K562 (cell line): ENCODE measurements at regions not wholly inside any gene's neighbourhood (a gene's known extent, or its start where the extent isn't known, plus 50 kb on each side); places are given as distances from the start of the nearest gene placed in this dataset.
A peak's percentile ranks its signal among the peaks of the same experiment; 100 is the strongest.

ENCODE experiments used
- ARID1B ChIP-seq: fragments of 450-650 bp; IDR thresholded peaks from 2 replicates; pipeline ENCODE4 v1.6.1; 2016; ENCODE audit warnings: antibody characterized with exemption, mild to moderate bottlenecking, inconsistent platforms
- BCOR ChIP-seq: fragments of 450-650 bp; IDR thresholded peaks from 2 replicates; pipeline ENCODE4 v1.6.1; 2016
- CREB1 ChIP-seq, 2 experiments: sonication (generic) in 1 of 2; formaldehyde crosslinking in 1 of 2; IDR thresholded peaks; 2 replicates each; pipeline versions ENCODE4 v1.6.1 to v1.8.0; 2012 to 2022; ENCODE audit warnings: inconsistent platforms in 1 of 2, mild to moderate bottlenecking in 1 of 2, missing genetic modification reagents in 1 of 2, moderate library complexity in 1 of 2
- CREM ChIP-seq: IDR thresholded peaks from 2 replicates; pipeline ENCODE4 v1.6.1; 2014; ENCODE audit warnings: antibody characterized with exemption, low read depth
- DEAF1 ChIP-seq: fragments of 450-650 bp; formaldehyde crosslinking; IDR thresholded peaks from 2 replicates; pipeline ENCODE4 v1.4.0; 2020; ENCODE audit warnings: mild to moderate bottlenecking, moderate library complexity
- EP300 ChIP-seq: IDR thresholded peaks from 2 replicates; pipeline ENCODE4 v1.6.1; 2012; ENCODE audit warnings: low read length, improper control_type of control experiment
- HOXB6 ChIP-seq: fragments of 250-450 bp; sonication (Bioruptor Pico); IDR thresholded peaks from 2 replicates; pipeline ENCODE4 v1.5.1; 2022; ENCODE audit warnings: mild to moderate bottlenecking, borderline replicate concordance
- ILK ChIP-seq: fragments of 450-650 bp; IDR thresholded peaks from 2 replicates; pipeline ENCODE4 v1.6.1; 2016; ENCODE audit warnings: missing genetic modification characterization, low read depth, mild to moderate bottlenecking, missing compliant biosample characterization, moderate library complexity, borderline replicate concordance
- JUND ChIP-seq, 2 experiments: IDR thresholded peaks; 2 replicates in 1 of 2; 3 replicates in 1 of 2; pipeline ENCODE4 v1.6.1; 2011; ENCODE audit warnings: borderline replicate concordance in 2 of 2, low read depth in 2 of 2, low read length in 2 of 2, improper control_type of control experiment in 1 of 2, missing biosample characterization in 1 of 2, missing genetic modification characterization in 1 of 2, missing genetic modification reagents in 1 of 2
- KLF16 ChIP-seq: IDR thresholded peaks from 2 replicates; pipeline ENCODE4 v1.6.1; 2016; ENCODE audit warnings: antibody characterized with exemption
- MAZ ChIP-seq, 2 experiments: fragments of 450-650 bp in 1 of 2; sonication (generic) in 1 of 2; formaldehyde crosslinking; IDR thresholded peaks in 1 of 2; conservative IDR thresholded peaks in 1 of 2; 2 replicates each; pipeline versions ENCODE4 v1.4.0 to v1.5.0; 2020; ENCODE audit warnings: mild to moderate bottlenecking in 1 of 2, missing genetic modification reagents in 1 of 2
- MEF2D ChIP-seq: conservative IDR thresholded peaks from 2 replicates; pipeline ENCODE4 v1.6.1; 2016; ENCODE audit warnings: low read depth, missing genetic modification characterization, missing compliant biosample characterization
- NEUROD1 ChIP-seq: fragments of 150-350 bp; IDR thresholded peaks from 2 replicates; pipeline ENCODE4 v1.6.1; 2014; ENCODE audit warnings: borderline replicate concordance, low read length, low read depth; ENCODE audit not compliant: partially characterized antibody
- NFATC3 ChIP-seq: fragments of 450-650 bp; IDR thresholded peaks from 2 replicates; pipeline ENCODE4 v1.6.1; 2017; ENCODE audit warnings: mild to moderate bottlenecking
- NONO ChIP-seq, 2 experiments: fragments of 200-400 bp in 1 of 2; fragments of 450-650 bp in 1 of 2; formaldehyde crosslinking in 1 of 2; IDR thresholded peaks; 2 replicates each; pipeline ENCODE4 v1.6.1; 2017; ENCODE audit warnings: low read depth in 2 of 2, mild to moderate bottlenecking in 2 of 2, moderate library complexity in 2 of 2, low read length in 1 of 2
- NR2C1 ChIP-seq, 2 experiments: fragments of 450-650 bp; IDR thresholded peaks; 2 replicates each; pipeline ENCODE4 v1.6.1; 2017; ENCODE audit warnings: mild to moderate bottlenecking in 2 of 2, antibody characterized with exemption in 1 of 2, inconsistent platforms in 1 of 2, missing compliant biosample characterization in 1 of 2, missing genetic modification characterization in 1 of 2
- NR2C2 ChIP-seq, 2 experiments: fragments of 200-800 bp in 1 of 2; sonication (Bioruptor generic) in 1 of 2; sonication (generic) in 1 of 2; formaldehyde crosslinking in 1 of 2; IDR thresholded peaks; 2 replicates each; pipeline versions ENCODE4 v1.6.1 to v1.8.0; 2016 to 2022; ENCODE audit warnings: mild to moderate bottlenecking in 1 of 2, missing compliant biosample characterization in 1 of 2, missing genetic modification characterization in 1 of 2, missing genetic modification reagents in 1 of 2
- PCBP2 ChIP-seq: fragments of 200-400 bp; formaldehyde crosslinking; IDR thresholded peaks from 2 replicates; pipeline ENCODE4 v1.6.1; 2018; ENCODE audit warnings: low read length, low read depth, mild to moderate bottlenecking, moderate library complexity; ENCODE audit not compliant: poor library complexity, severe bottlenecking
- PKNOX1 ChIP-seq: fragments of 450-650 bp; IDR thresholded peaks from 2 replicates; pipeline ENCODE4 v1.6.1; 2016
- TAF9B ChIP-seq: fragments of 450-650 bp; IDR thresholded peaks from 2 replicates; pipeline ENCODE4 v1.6.1; 2018; ENCODE audit warnings: mild to moderate bottlenecking; ENCODE audit not compliant: partially characterized antibody
- TCF7L2 ChIP-seq: fragments of 150-350 bp; IDR thresholded peaks from 2 replicates; pipeline ENCODE4 v1.6.1; 2016; ENCODE audit warnings: low read depth, mild to moderate bottlenecking, low read length, moderate library complexity
- ZBTB33 ChIP-seq: sonication (generic); formaldehyde crosslinking; IDR thresholded peaks from 2 replicates; pipeline ENCODE4 v1.8.1; 2023; ENCODE audit warnings: mild to moderate bottlenecking, missing genetic modification reagents
- ZNF175 ChIP-seq: fragments of 200-800 bp; sonication (Bioruptor generic); IDR thresholded peaks from 2 replicates; pipeline ENCODE4 v1.6.1; 2016; ENCODE audit warnings: low read depth, mild to moderate bottlenecking, missing genetic modification characterization, missing compliant biosample characterization
- ZNF224 ChIP-seq: sonication (generic); formaldehyde crosslinking; IDR thresholded peaks from 2 replicates; pipeline ENCODE4 v1.8.0; 2022; ENCODE audit warnings: mild to moderate bottlenecking, missing genetic modification reagents

- TF ChIP-seq NEUROD1 (no peak), ZBTB33 (CRISPR knock-in tag) (no peak), CREB1 (IDR thresholded peaks at IDR 0.05) (peak; percentile 37; the same call in 1 of the 2 replicates), CREB1 (CRISPR knock-in tag; IDR thresholded peaks at IDR 0.05) (no peak), ARID1B (0 out of 2 replicates have a peak, but pooled peaks have one; percentile 9), MAZ (CRISPR knock-in tag; conservative IDR thresholded peaks at IDR 0.05 in 1 of 2, IDR thresholded peaks at IDR 0.05 in 1 of 2) (0 out of 4 replicates have a peak, but pooled peaks of 1 of the 2 experiments have one; percentile 5), ZNF224 (CRISPR knock-in tag) (no peak), NR2C2 (CRISPR knock-in tag; IDR thresholded peaks at IDR 0.05) (no peak), NR2C2 (tag; IDR thresholded peaks at IDR 0.05) (no peak), ZNF175 (CRISPR knock-in tag) (no peak), DEAF1 (CRISPR knock-in tag) (no peak), NFATC3 (no peak), MEF2D (tag) (no peak), NR2C1 (IDR thresholded peaks at IDR 0.05) (no peak), NR2C1 (tag; IDR thresholded peaks at IDR 0.05) (no peak), CREM (peak; percentile 42; the same call in 1 of the 2 replicates), HOXB6 (no peak), NONO (IDR thresholded peaks at IDR 0.05; ENCODE audit: low read depth in 2 of 2, low read length in 1 of 2) (no peak), PKNOX1 (no peak), TAF9B (no peak), EP300 (no peak), JUND (IDR thresholded peaks at IDR 0.05; ENCODE audit: borderline replicate concordance, low read depth, low read length) (peak; percentile 20; the same call in 1 of the 2 replicates), JUND (tag; IDR thresholded peaks at IDR 0.05; ENCODE audit: borderline replicate concordance, low read depth, low read length) (peak; percentile 73; the same call in 2 of the 3 replicates), TCF7L2 (no peak), BCOR (no peak), KLF16 (no peak), ILK (tag) (no peak), PCBP2 (no peak)
Observed at GRCh38 chr6:100228437-100228833, 234.4 kb upstream of the MCHR2 start (continued).
